Astrocyte (in vitro differentiated cells and primary cell): ENCODE measurements at regions not wholly inside any gene's neighbourhood (a gene's known extent, or its start where the extent isn't known, plus 50 kb on each side); places are given as distances from the start of the nearest gene placed in this dataset.

Source experiments
- EZH2 ChIP-seq: IDR thresholded peaks from 2 replicates; pipeline ENCODE4 v1.6.1; 2012; ENCODE audit warnings: mild to moderate bottlenecking, low read length, inconsistent platforms; ENCODE audit not compliant: insufficient read depth
- TF ChIP-seq, protein P1 (sequence below): IDR thresholded peaks from 2 replicates; pipeline ENCODE4 v1.5.1; 2011; ENCODE audit warnings: low read depth, mild to moderate bottlenecking, inconsistent platforms, low read length, moderate library complexity; ENCODE audit not compliant: insufficient read depth

DNA sequence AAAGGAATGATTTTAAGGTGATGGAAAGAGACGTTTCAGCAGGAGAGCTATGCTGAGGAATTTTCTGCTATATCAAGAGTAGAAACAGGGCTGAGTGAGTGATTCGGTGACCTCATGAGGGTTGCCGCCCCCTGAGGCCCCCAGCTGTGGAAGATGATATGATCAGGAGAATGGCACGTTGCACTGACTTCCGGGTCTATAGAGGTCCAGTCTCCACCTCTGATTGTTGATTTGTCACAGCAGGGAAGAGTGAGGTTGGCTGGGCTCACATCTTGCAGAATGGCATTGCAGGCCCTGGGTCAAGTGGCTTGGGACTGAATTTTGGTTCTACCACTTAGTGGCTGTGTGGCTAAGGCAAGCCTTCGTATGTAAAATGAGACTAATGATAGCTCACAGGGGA, 205.1 kb downstream of the SNX19 start:
- TF ChIP-seq, protein P1, sequence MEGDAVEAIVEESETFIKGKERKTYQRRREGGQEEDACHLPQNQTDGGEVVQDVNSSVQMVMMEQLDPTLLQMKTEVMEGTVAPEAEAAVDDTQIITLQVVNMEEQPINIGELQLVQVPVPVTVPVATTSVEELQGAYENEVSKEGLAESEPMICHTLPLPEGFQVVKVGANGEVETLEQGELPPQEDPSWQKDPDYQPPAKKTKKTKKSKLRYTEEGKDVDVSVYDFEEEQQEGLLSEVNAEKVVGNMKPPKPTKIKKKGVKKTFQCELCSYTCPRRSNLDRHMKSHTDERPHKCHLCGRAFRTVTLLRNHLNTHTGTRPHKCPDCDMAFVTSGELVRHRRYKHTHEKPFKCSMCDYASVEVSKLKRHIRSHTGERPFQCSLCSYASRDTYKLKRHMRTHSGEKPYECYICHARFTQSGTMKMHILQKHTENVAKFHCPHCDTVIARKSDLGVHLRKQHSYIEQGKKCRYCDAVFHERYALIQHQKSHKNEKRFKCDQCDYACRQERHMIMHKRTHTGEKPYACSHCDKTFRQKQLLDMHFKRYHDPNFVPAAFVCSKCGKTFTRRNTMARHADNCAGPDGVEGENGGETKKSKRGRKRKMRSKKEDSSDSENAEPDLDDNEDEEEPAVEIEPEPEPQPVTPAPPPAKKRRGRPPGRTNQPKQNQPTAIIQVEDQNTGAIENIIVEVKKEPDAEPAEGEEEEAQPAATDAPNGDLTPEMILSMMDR, result no peak
- no peak for TF ChIP-seq EZH2
